TTC549 (cell line): ENCODE measurements at regions not wholly inside any gene's neighbourhood (a gene's known extent, or its start where the extent isn't known, plus 50 kb on each side); places are given as distances from the start of the nearest gene placed in this dataset.

Experiments used
- FAIRE-seq: peaks from 2 replicates; lab custom pipeline; 2012; peaks lifted over from hg19 to GRCh38; lab: Jason Lieb, UNC

DNA sequence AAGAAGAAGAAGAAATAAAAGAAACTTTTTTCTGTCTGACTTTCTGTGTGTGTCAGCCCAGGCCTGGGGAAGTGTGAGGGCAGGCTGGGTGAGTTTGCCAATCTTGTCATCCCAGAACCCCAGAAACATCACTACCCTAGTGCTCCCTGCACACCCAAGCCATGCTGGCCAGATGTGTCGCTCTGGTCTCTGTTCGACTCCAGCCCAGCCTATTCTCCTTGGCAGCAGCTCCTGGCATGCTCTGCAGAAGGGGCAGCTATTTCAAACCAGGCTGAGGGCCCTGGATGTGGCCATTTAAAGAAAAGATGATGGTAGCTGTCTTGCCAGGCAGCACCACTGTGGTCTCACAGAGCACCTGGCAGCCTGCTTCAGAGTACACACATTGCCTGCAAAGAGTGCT, 334.1 kb downstream of the RPS24 start:
- no peak for FAIRE-seq

DNA sequence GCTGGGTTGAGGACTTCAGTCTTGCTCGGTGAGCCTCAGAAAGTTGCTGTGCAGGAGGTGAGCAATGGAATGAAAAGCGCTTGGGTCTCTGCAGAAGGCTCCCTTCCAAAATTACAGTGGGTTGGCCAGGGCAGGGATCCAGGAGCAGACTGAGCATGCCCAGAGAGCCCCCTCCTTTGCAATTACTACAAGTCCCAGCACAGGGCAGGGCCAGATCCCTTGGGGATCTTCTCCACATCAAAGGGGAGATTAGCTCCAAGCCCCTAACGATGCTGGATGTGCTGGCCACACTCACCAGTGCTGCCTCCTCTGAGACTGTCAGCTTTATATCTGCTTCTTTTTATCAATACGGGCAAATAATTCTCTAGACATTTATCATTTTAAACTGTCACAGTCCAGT, 337.5 kb downstream of the RPS24 start:
- no peak for FAIRE-seq

DNA sequence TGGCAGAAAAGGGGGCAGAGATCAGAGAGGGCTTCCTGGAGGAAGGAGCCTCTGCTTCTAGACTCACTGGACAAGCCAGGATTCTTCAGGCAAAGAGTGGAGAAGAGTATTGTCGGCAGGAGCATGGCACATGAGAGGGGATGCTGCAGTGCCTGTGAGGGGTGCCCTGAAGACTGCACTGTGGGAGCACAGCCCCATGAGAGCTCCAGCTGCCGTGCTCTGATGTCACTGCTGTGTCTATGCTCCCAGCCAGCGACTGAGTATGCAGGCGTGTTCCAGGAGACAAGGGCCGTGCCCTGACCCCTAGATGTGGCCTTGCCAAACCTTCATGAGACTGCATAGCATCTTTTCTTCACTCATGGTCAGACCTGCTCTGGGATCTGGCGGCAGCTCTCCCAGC, 339.1 kb downstream of the RPS24 start:
- no peak for FAIRE-seq

DNA sequence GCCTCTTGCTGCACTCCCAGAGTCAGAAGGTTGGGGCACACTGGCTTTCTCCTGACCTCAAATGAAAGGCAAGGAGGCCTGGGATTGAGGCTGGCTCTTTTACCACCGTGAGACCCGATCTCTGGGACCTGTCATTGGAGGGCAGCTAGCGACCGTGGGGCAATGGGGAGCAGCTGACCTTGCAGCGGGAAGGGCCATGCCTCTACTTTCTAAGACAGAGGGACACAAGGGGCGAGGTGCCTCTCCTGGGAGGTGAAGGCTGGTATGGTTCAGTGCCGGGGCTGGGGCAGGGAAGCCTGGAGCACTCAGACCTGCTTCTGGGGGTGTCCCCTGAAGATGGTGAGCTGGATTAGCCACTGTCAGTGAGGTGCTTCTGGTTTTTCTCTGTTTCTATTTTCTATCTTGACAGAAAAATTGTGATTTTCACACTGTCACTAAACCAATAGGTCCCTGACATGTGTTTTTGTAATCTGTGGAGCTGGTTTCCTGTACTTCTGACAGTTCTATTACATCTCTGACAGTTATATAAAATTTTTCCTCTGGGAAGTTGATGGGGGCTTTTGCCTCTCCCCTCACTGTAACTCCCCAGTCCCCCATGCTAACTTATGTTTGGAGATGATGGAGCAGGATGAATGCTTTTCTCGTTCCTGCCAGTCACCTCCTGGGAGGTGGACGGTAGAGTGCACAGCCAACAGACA, 340.8 kb downstream of the RPS24 start:
- FAIRE-seq, result no peak

DNA sequence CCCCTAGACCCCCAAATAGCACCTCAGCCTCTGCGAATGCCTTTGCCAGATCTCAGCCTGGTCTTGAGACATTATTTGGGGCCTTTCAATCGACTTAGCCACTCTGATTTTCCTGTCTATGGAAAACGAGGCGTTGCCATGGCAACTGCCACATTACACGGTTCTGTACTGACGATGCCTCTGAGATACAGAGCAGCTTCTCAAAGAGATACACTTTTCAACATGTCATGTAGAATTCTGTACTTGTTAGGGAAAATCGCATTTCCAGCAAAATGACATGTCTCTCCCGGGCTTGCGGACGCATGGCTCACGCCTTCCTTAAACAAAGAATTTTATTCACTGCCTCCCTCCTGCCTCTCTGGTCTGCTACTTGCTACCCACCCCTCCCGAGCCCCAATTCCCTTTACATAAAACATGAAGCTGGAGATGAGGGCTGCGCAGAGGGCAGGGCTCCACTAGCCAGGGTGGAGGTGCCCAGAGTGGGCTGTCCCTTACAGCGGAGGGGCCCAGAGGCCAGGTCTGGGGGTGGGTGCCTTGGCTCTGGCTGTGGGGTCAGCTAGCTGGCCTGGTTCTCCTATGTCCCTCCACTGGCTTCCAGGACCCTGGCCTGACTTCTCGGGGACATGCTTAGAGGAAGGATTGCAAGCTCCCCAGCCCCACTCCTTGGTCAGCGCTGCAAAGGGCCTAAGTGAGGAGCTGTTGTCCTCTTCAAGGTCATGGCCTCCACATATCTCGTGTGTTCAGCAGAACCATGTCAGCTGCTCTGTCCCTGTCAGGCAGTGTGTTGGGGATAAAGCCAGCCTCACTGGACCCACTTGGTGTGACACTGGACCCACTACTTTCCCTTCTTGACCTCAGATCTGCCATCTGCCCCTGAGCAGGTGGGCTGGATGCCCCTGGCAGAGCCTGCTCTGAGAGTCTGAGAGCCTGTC, 342.5 kb downstream of the RPS24 start:
- FAIRE-seq, result no peak

DNA sequence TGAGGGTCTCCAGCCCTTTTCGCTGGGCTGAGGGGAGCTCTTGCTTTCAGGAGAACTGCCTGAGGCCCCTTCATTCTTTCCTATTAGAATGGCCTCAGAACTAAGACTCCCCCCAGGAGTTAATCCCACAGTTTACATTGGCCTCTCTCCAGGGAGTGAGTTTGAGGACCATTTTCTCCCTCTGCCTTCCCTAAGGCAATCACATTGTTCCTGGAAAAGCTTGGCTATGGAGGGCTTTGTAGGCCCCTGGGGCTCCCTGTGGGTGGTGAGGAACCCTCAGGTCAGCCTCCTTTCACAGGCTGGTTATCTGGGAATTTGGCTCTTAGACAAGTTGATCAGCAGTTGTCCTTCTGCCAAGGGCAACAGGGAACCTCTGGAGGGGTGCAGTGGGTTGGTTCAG, 343.7 kb downstream of the RPS24 start:
- FAIRE-seq, result no peak

DNA sequence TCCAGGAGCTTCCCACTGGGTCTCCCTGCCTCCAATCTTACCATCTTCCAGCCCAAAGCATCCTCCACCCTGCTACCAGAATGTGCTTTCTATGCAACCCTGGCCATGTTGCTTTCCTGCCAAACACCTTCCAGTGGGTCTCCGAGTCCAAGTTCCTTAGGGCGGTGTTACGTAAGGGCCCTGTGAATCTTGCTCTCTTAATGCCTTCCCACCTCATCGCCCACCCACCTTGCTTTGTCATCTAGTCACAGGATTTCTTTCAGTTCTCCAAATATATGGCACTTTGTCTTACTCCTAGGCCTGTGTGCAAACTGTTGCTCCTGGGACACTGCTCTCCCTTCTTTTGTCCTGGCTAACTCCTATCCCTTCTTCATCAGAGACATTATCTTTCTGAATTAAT, 344.5 kb downstream of the RPS24 start:
- FAIRE-seq, result no peak

DNA sequence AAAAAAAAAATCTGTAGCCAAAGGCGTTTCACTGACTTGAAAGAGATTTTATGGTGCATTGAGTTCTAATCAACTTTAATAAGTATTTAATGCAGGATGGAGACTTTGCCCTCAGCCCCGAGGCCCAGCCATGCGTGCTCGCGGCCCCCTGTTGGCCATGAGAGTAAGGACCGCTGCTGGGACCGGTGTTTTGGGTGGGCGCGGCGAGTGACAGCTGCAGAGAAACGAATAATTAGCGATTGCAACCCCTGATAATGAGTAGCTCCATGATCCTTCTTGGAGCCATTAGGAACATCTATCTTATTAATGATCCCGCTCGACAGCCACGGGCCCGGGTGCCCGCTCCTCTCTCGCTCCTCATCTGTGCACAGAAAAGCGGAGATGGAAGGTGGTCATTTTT, 347.4 kb downstream of the RPS24 start:
- no peak for FAIRE-seq

DNA sequence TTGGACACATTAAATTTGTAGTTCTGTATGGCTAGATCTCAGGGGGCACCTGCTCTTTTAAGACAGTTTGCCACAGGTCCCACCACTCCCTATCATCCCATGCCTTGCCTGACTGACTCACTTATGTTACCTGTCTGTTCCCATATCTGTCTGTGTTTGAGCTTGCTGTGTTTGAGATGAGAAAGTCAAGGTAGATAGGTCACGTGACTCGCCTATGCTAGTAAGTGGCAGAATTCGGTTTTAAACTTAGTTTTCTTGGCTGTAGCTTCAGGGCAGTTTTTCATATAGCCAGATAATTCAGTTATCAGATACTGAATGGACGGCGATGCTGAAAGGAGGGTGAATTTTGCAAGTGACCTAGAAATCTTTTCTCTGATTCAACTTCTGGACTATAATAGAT, 348.4 kb downstream of the RPS24 start:
- FAIRE-seq, result no peak

DNA sequence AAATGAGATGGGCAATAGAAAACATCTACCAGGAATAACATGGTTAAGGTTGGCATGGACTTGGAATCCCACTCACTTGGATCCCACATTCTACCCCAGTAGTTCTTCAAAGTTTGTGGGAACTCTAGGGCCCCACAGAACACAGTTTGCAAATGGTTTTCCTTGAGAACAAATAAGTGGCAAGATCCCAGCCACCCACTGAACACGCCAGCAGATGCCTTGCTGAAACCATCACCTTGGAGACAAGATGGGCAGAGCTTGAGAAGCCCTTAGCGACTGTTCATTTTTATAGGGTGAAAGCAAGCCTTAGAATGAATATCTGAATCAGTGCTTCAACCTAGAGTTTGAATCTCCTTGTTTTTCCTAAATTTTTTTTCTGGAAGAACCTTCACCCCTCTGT, 349.1 kb downstream of the RPS24 start:
- FAIRE-seq, result no peak

DNA sequence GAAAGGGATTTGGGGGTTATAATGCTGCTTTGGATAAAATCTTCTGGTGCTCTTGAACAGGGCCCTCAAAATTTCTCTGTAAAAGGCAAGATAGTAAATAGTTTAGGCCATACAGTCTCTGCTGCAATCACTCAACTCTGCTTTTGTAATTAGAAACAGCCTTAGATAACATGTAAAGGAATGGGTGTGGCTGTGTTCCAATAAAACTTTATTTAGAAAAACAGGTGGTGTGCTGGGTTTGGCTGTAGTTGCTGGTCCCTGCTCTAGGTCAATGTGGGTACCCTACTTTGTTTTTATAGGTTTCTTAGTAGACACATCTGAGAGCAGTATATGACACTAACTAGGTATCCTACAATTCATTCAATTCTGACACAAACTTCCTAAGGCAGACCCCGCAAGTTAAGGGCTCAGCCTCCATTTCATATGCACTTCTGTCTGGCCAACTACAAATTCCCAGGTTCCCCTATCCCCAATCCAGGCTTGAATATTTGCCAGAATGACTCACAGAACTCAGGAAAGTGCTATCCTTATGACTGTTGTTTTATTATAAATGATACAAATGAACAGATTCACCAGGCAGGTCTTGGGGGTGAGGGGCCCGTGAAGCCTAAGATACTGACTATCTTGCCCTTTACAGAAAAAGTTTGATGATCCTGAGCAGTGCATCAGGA, 349.9 kb downstream of the RPS24 start:
- FAIRE-seq, result no peak

DNA sequence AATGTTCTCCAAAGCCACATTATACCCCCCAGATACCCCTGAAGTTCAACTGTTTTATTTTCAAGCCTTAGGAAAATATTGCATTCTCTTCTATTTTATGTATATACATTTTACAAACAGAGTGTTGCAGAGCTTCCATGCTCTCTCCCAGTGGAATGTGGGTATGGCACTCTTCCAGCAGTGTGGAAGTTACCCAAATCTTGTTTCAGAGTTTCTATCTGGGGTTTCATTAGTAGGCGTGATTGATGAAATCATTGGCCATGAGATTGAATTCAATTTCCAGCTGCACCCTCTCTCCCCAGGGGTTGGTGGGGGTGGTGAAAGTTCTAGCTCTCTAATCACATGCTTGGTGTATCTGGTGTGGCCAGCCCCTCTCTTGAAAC, 350.4 kb downstream of the RPS24 start:
- no peak for FAIRE-seq

DNA sequence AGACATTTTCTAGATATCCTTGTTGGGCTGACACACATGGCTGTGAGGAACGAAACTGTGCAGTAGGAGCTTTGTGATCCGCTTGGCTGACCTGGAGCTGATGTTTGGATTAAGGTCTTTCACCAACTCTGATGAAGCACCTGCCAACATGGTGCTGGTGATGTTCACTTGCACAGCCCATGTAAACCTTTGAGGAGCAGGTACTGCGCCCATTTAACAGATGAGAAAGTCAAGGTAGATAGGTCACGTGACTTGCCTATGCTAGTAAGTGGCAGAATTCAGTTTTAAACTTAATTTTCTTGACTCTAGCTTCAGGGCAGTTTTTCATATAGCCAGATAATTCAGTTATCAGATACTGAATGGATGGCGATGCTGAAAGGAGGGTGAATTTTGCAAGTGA, 351.9 kb downstream of the RPS24 start:
- FAIRE-seq, result no peak

DNA sequence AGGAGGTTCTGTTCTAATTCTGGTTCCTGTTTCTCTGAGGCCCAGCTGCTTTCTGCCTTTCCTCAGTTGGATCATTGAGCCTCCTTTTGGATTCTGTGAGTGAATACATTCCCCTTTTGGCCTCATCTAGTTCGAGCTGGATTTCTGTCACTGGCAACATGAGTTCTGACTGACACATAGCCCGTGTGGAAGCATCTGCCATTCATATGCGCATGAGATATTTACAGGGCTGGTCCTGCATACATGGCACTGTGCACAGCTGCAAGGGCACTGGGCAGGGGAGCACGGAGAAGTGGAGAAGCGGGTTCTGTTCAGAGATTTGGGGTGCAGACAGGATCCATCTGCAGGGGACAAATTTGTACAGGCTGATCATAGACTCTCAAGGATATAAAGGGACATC, 352.8 kb downstream of the RPS24 start:
- no peak for FAIRE-seq

DNA sequence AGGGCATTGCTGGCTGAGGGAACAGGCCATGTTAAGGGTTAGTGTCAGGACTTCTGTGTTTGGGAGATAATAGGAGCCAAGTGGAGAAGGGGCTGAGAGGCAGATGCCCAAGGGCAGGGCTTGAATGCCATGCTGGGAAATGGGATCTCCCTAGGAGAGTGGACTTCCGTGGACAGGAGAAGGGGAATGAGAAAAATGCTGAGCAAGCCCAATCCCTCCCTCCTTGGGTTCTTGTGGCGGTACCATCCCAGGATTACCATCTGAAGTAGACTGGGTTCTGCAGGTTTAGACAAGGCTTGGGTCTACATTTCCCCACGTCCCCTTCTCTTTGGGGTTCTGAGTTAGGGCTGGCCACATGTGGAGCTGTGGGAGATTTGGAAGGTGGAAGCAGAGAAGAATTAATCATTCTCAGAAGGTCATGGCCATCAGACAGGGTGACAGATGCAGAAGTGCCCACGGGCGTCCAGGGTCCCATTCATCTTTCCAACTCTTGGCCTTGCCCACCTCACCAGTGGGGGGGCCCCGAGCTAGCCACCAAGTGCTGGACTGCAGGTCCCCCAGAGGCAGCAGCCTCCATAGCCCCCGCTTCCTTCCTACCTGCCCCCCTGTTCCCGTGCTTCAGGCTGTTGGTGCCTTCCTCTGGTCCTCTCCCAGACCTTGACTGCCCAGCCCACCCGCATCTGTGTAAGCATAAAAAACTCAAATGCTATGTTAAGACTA, 354.8 kb downstream of the RPS24 start:
- FAIRE-seq, result no peak

DNA sequence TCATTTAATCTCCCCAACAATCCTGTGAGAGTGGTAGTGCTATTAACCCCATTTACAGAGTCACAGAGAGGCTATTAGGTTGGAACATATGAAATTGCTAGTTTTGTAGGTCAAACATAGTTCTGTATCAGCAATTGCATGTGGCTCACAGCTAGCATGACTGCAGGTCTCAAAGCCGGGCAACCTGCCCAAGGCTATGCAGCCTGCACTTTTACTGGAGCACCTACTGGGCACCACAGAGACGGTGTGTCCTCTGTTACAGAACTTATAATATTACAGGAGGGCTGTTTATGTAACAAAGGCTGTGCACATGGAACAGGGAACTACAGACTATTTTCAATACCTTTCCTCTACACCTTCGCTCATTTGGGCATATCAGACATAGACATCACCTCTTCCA, 355.8 kb downstream of the RPS24 start:
- FAIRE-seq, result no peak

DNA sequence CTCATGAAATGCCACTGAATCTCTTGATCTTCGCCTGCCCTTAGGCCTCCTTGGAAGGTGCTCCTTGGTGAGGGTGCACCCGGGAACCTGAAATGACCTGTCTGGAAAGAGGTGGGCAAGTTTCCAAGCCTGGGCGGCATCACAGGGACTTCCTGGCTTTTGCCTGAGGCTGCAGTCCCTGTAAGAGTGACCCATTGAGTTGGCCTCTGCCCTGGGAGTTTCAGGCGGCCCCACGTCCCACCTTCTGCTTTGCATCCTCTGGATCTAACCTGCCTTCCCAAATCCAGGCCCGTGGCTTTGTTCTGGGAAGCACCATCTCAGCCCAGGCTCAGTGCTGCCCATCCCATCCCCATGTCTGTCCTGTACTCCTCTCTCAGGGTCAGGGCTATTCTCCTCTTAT, 356.4 kb downstream of the RPS24 start:
- FAIRE-seq, result no peak

DNA sequence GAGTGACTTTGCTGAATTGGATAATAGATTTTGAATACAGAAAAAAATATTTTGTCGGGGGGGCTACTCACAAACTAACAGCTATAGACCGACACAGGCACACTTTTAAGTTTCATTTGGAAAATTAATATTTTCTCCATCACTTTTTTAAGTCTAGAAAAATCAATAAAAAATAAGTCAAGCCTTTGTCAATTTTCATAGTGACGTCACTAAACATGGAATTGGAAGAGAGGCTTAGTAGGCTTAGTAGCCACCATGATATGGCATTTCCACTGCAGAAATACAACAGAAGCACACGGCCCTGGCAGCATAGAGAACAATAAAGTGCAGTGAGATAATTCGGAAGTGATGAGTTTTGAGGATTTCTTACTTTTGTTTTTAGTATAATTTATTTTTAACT, 357.2 kb downstream of the RPS24 start:
- FAIRE-seq, result no peak

DNA sequence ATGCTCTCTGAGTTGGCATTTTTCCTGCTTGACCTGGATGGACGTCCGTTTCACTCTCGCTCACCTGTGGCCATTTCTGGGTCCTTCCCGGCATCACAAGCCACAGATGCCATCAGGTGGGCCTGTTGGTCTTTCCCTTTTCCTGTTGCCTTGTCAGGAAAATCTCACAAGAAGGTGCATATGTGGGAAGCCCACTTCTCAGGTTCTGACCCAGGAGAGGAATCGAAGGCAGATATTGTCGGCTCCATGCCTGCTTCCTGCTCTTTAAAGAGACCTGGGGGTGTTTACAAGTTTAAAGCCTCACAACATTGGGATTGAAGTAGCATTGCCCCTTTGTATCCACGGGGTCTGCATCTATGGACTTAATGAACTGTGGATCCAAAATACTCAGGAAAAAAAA, 357.9 kb downstream of the RPS24 start:
- FAIRE-seq, result no peak

DNA sequence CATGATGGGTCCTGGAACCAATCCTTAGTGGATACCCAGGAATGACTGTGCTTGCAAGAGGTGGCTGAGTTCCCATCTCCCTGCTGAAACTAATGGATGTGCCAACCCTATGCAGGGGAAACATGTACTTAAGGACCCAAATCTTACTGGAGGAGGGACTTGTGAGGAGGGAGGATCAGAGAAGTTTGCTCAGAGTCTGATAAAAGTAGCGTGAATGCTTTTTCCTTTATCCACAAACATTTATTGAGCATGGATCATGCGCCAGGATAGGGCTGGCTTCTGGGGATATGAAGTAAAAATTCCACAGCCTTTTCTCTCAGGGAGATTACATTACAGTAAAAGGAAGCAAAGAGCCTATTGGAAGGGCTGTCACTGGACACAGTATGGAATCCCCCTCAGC, 358.5 kb downstream of the RPS24 start:
- FAIRE-seq, result no peak

DNA sequence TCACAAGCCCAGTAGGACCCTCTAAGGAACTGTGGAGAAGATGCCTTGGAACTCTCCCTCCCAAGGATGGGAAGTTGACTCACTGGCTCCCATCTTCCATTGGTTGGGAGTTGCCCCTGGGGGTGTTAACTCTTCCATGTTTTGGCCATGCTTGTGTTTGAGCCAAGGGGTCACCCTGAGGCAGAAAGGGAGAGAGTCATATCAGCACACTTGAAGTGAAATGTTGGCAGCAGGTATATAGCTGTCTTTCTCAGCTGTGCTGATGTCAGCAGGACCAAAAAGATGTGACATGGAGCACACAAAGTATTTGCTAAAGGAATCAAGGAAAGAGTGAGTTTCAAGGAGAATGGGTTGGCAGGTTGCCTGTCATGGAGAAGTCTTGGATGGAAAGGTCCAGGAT, 359.4 kb downstream of the RPS24 start:
- no peak for FAIRE-seq

DNA sequence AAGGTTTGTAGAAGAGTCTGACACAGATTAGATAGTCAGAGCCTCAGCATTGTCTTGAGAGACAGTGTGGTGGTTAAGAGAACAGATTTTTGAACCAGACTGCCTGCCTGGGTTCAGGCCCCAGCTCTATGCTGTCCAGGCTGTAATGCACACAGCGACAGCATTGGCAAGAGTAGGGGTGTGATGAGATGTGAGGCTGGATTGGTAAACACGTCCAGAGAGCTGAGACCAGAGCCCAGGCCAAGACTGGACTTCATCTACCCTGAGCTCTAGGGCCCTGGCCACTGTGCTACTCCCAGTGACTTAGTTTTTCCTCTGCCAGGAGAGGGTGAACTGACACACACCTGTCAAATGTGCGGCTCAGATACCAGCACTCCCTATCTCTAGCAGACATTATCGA, 360.4 kb downstream of the RPS24 start:
- FAIRE-seq, result no peak

DNA sequence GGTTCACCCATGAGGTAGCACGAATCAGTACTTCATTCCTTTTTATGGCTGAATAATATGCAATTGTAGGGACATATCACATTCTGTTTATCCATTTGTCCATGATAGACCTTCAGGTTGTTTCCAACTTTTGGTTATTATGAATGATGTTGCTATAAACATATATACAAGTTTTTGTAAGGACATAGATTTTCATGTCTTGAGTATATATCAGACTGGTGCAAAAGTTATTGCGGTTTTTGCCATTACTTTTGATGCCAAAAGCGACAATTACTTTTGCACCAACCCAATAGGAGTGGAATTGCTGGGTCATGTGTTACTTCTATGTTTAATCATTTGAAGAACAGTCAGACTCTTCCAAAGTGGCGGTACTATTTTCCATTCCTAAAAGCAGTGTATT, 361.5 kb downstream of the RPS24 start:
- no peak for FAIRE-seq
